Mammary epithelial cell (primary cell): ENCODE measurements at regions not wholly inside any gene's neighbourhood (a gene's known extent, or its start where the extent isn't known, plus 50 kb on each side); places are given as distances from the start of the nearest gene placed in this dataset.

Experiments used
- EZH2 ChIP-seq: IDR thresholded peaks from 2 replicates; pipeline ENCODE4 v1.6.1; 2012; ENCODE audit warnings: low read length, inconsistent platforms, borderline replicate concordance
- TF ChIP-seq, protein P1 (sequence below), 2 donors: IDR thresholded peaks in 1 of 2; conservative IDR thresholded peaks in 1 of 2; 2 replicates each; pipeline ENCODE4 v1.5.1; 2011 to 2012; ENCODE audit warnings: inconsistent platforms in 2 of 2, low read length in 2 of 2, mild to moderate bottlenecking in 2 of 2, control low read depth in 1 of 2, low read depth in 1 of 2; ENCODE audit not compliant: insufficient read depth in 1 of 2; ENCODE audit errors: extremely low read depth in 1 of 2

DNA sequence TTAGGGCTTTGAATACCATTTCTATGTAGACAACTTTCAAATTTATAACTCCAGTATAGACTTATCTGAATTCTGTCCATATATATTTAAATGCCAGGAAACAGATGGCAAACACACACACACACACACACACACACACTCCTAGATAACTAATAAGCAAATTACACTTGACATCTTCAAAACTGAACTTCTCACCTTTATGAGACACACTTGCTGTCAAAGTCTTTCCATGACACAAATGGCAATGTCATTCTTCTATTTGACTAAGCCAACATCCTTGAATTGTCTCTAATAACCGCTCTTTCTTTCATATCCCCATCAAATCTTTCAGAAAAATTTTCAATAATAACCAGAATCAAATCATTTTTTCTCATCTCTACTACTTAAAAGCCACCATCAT, 402.4 kb downstream of the PCDH18 start:
- no peak for TF ChIP-seq EZH2
- TF ChIP-seq, protein P1, sequence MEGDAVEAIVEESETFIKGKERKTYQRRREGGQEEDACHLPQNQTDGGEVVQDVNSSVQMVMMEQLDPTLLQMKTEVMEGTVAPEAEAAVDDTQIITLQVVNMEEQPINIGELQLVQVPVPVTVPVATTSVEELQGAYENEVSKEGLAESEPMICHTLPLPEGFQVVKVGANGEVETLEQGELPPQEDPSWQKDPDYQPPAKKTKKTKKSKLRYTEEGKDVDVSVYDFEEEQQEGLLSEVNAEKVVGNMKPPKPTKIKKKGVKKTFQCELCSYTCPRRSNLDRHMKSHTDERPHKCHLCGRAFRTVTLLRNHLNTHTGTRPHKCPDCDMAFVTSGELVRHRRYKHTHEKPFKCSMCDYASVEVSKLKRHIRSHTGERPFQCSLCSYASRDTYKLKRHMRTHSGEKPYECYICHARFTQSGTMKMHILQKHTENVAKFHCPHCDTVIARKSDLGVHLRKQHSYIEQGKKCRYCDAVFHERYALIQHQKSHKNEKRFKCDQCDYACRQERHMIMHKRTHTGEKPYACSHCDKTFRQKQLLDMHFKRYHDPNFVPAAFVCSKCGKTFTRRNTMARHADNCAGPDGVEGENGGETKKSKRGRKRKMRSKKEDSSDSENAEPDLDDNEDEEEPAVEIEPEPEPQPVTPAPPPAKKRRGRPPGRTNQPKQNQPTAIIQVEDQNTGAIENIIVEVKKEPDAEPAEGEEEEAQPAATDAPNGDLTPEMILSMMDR (conservative IDR thresholded peaks at IDR 0.05 in 1 of 2, IDR thresholded peaks at IDR 0.05 in 1 of 2; ENCODE audit: extremely low read depth in 1 of 2, insufficient read depth in 1 of 2, low read depth in 1 of 2, low read length in 2 of 2): no peak
